Lung (tissue), 11 donors: ENCODE measurements at regions not wholly inside any gene's neighbourhood (a gene's known extent, or its start where the extent isn't known, plus 50 kb on each side); places are given as distances from the start of the nearest gene placed in this dataset.

Source experiments
- ATAC-seq: fragments of 200-7000 bp; cut with Tn5 transposase; one replicate; pipeline ENCODE4 v1.9.1; 2020; ENCODE audit warnings: moderate number of reproducible peaks; ENCODE audit not compliant: insufficient read depth, low FRiP score
- DNase-seq, 3 donors: peaks; one replicate each; pipeline ENCODE4 v3.0.0-alpha.2; 2013 to 2017
- H3K27ac ChIP-seq, 2 donors: one replicate each; pipeline ENCODE4 v1.5.1; 2013; ENCODE audit warnings: mild to moderate bottlenecking in 2 of 2, moderate library complexity in 2 of 2, control low read depth in 1 of 2, inconsistent platforms in 1 of 2, low read depth in 1 of 2, low read length in 1 of 2
- H3K27me3 ChIP-seq, 3 donors: one replicate each; pipeline ENCODE4 v1.5.1; 2013; ENCODE audit warnings: low read length in 2 of 3; ENCODE audit not compliant: control insufficient read depth in 3 of 3, insufficient read depth in 3 of 3
- H3K36me3 ChIP-seq, 4 donors: one replicate each; pipeline ENCODE4 v1.5.1; 2013; ENCODE audit warnings: low read length in 4 of 4, mild to moderate bottlenecking in 1 of 4, moderate library complexity in 1 of 4; ENCODE audit not compliant: control insufficient read depth in 4 of 4, insufficient read depth in 4 of 4
- H3K4me1 ChIP-seq, 5 donors: one replicate each; pipeline ENCODE4 v1.5.1; 2013; ENCODE audit warnings: low read length in 5 of 5, mild to moderate bottlenecking in 2 of 5, moderate library complexity in 1 of 5; ENCODE audit not compliant: control insufficient read depth in 5 of 5, insufficient read depth in 5 of 5
- H3K4me3 ChIP-seq: one replicate; pipeline ENCODE4 v1.5.1; 2013; ENCODE audit warnings: mild to moderate bottlenecking, control low read depth, moderate library complexity
- H3K9ac ChIP-seq, 2 donors: one replicate each; pipeline ENCODE4 v1.5.1; 2013; ENCODE audit warnings: low read length in 2 of 2, control low read depth in 1 of 2; ENCODE audit not compliant: insufficient read depth in 1 of 2
- H3K9me3 ChIP-seq, 4 donors: one replicate each; pipeline ENCODE4 v1.5.1; 2013; ENCODE audit warnings: low read length in 3 of 4, mild to moderate bottlenecking in 1 of 4, moderate library complexity in 1 of 4; ENCODE audit not compliant: control insufficient read depth in 4 of 4, insufficient read depth in 3 of 4
- CTCF ChIP-seq: IDR thresholded peaks from 2 replicates; pipeline ENCODE4 v1.5.1; 2012; ENCODE audit warnings: mild to moderate bottlenecking; ENCODE audit errors: control extremely low read depth, extremely low read depth
- whole genome bisulfite sequencing, 2 donors: extraction: QIAGEN DNeasy Blood & Tissue Kit; methylation state at CpG; one replicate each; pipeline ENCODE4 v1.1.7; 2013; 5-methylcytosine and 5-hydroxymethylcytosine counted together
- donor health status: control.
- donor health status: control.
- donor health status: Bipolar disorder and iron deficiency.
- donor health status: healthy.
- donor health status: DM: yes; HTN: yes; CAD: no.

- no peak for DNase-seq
- WGBS, 2 donors: 69 to 79% methylated on average over 4 of the region's 4 CpGs
- H3K4me1 ChIP-seq: no peaks in the 10 kb centered on the region
Measured at GRCh38 chr2:214674278-214674677, 135.2 kb downstream of the BARD1 start.

GRCh38 chr2:214671319-214671885 is 138.1 kb downstream of the BARD1 start:
- H3K4me1 ChIP-seq: no peaks in the 10 kb centered on the region
- no peaks in the 10 kb centered on the region for H3K27me3 ChIP-seq
- ATAC-seq (no peak), DNase-seq (no peak)
- TF ChIP-seq CTCF: no peak
- H3K27ac ChIP-seq: no peak overlapping the region
- no peaks in the 10 kb centered on the region for H3K36me3 ChIP-seq
- H3K9ac ChIP-seq: no peak overlapping the region
- no peak overlapping the region for H3K4me3 ChIP-seq
- WGBS, 2 donors: 62 to 73% methylated on average over 3 of the region's 3 CpGs
- H3K9me3 ChIP-seq: no peaks in the 10 kb centered on the region

More at GRCh38 chr2:214674278-214674677, 135.2 kb downstream of the BARD1 start:
- H3K36me3 ChIP-seq: no peaks in the 10 kb centered on the region
- no peak for ATAC-seq
- H3K9me3 ChIP-seq: no peaks in the 10 kb centered on the region
- no peak overlapping the region for H3K9ac ChIP-seq
- no peaks in the 10 kb centered on the region for H3K27me3 ChIP-seq
- no peak for TF ChIP-seq CTCF
- no peak overlapping the region for H3K4me3 ChIP-seq
- no peak overlapping the region for H3K27ac ChIP-seq

- Histone ChIP-seq H3K4me1 (no peaks in the 10 kb centered on the region), H3K27ac (no peak overlapping the region), H3K36me3 (no peaks in the 10 kb centered on the region), H3K27me3 (no peaks in the 10 kb centered on the region), H3K9me3 (no peaks in the 10 kb centered on the region), H3K9ac (no peak overlapping the region), H3K4me3 (no peak overlapping the region)
- 86 to 92% methylated on average over 4 of the region's 4 CpGs for WGBS, 2 donors
- no peak for TF ChIP-seq CTCF
- DNase-seq: no peak
- no peak for ATAC-seq
Measured at GRCh38 chr2:214652473-214652872, 157.0 kb downstream of the BARD1 start.

GRCh38 chr2:214651451-214651850 is 158.0 kb downstream of the BARD1 start:
- 84 to 85% methylated on average over 2 of the region's 2 CpGs for WGBS, 2 donors
- no peak for ATAC-seq
- TF ChIP-seq CTCF: no peak

More at GRCh38 chr2:214651451-214651850, 158.0 kb downstream of the BARD1 start:
- no peaks in the 10 kb centered on the region for H3K9me3 ChIP-seq
- no peaks in the 10 kb centered on the region for H3K27me3 ChIP-seq
- no peak overlapping the region for H3K27ac ChIP-seq
- DNase-seq: no peak
- H3K36me3 ChIP-seq: no peaks in the 10 kb centered on the region
- H3K9ac ChIP-seq: no peak overlapping the region
- H3K4me1 ChIP-seq: no peaks in the 10 kb centered on the region
- H3K4me3 ChIP-seq: no peak overlapping the region
